HepG2 (cell line): ENCODE measurements at regions not wholly inside any gene's neighbourhood (a gene's known extent, or its start where the extent isn't known, plus 50 kb on each side); places are given as distances from the start of the nearest gene placed in this dataset.

ENCODE experiments used
- ATAC-seq: fragments of 200-7000 bp; cut with Tn5 transposase; 3 replicates; pipeline ENCODE4 v1.9.1; 2020; ENCODE audit warnings: mild to moderate bottlenecking, moderate library complexity
- BruUV-seq: library from RNA; stranded (reverse); fragments of 400-500 nt; replicated peaks from 2 replicates; lab custom pipeline; 2021; lab: Mats Ljungman, UMichigan
- CTCF ChIA-PET: fragments of 300-600 bp; formaldehyde crosslinking; extraction: SDS; loops from one replicate; lab custom pipeline; 2021; ENCODE audit warnings: low total read pairs, inconsistent platforms, low intra/inter-chr PET ratio; lab: Yijun Ruan, JAX
- POLR2A ChIA-PET: fragments of 350-600 bp; sonication (Branson Sonifier 250); formaldehyde crosslinking; loops from one replicate; lab custom pipeline; 2020; ENCODE audit warnings: antibody characterized with exemption, inconsistent platforms; lab: Yijun Ruan, JAX
- DNase-seq: peaks from one replicate; pipeline ENCODE4 v3.0.0-alpha.2; 2015; ENCODE audit warnings: low spot score
- FAIRE-seq: peaks from 3 replicates; lab custom pipeline; 2011; peaks lifted over from hg19 to GRCh38; lab: Jason Lieb, UNC
- H2AFZ ChIP-seq: one replicate; pipeline ENCODE4 v1.6.1; 2011; ENCODE audit warnings: low read length, inconsistent platforms
- H3K27ac ChIP-seq: fragments of 300-600 bp; 3 replicates; pipeline ENCODE4 v1.8.0; 2011; ENCODE audit warnings: mixed run types, mild to moderate bottlenecking, mixed read lengths, low read length, inconsistent platforms; ENCODE audit not compliant: insufficient read depth; ENCODE audit errors: extremely low read length
- H3K27me3 ChIP-seq, 2 experiments: fragments of 200-600 bp in 1 of 2; 2 replicates in 1 of 2; 3 replicates in 1 of 2; pipeline versions ENCODE4 v1.6.0 to v1.8.0; 2011; ENCODE audit warnings: low read length in 2 of 2, mild to moderate bottlenecking in 2 of 2, moderate library complexity in 2 of 2, inconsistent platforms in 1 of 2; ENCODE audit not compliant: insufficient read depth in 2 of 2, control insufficient read depth in 1 of 2
- H3K36me3 ChIP-seq, 2 experiments: fragments of 200-600 bp in 1 of 2; replicated peaks in 1 of 2; 2 replicates in 1 of 2; 3 replicates in 1 of 2; pipeline versions ENCODE4 v1.5.1 to v1.8.0; 2011; ENCODE audit warnings: low read length in 2 of 2, inconsistent platforms in 1 of 2; ENCODE audit not compliant: insufficient read depth in 2 of 2, control insufficient read depth in 1 of 2
- H3K4me1 ChIP-seq: 2 replicates; pipeline ENCODE4 v1.5.1; 2012; ENCODE audit warnings: low read length, inconsistent platforms; ENCODE audit not compliant: insufficient read depth
- H3K4me2 ChIP-seq: 2 replicates; pipeline ENCODE4 v1.6.0; 2011; ENCODE audit warnings: low read depth, low read length, inconsistent platforms
- H3K4me3 ChIP-seq, 3 experiments: fragments of 200-600 bp in 1 of 3; sonication (generic), shearing (Covaris generic) in 1 of 3; replicated peaks in 1 of 3; 2 replicates each; pipeline ENCODE4 v1.5.1; 2011 to 2016; ENCODE audit warnings: low read length in 3 of 3, inconsistent platforms in 2 of 3, low read depth in 2 of 3, mild to moderate bottlenecking in 2 of 3, control low read depth in 1 of 3, mixed read lengths in 1 of 3; ENCODE audit not compliant: insufficient read depth in 1 of 3
- H3K79me2 ChIP-seq: one replicate; pipeline ENCODE4 v1.6.1; 2011; ENCODE audit warnings: low read length, inconsistent platforms; ENCODE audit not compliant: insufficient read depth
- H3K9ac ChIP-seq: 2 replicates; pipeline ENCODE4 v1.6.0; 2011; ENCODE audit warnings: mild to moderate bottlenecking, low read depth, low read length, inconsistent platforms; ENCODE audit not compliant: insufficient read depth
- H3K9me3 ChIP-seq: 2 replicates; pipeline ENCODE4 v1.5.1; 2012; ENCODE audit warnings: mild to moderate bottlenecking, low read length
- H4K20me1 ChIP-seq: 2 replicates; pipeline ENCODE4 v1.6.0; 2011; ENCODE audit warnings: inconsistent platforms, mild to moderate bottlenecking, low read length, moderate library complexity; ENCODE audit not compliant: insufficient read depth
- EP300 ChIP-seq, 3 experiments: sonication (generic) in 1 of 3; formaldehyde crosslinking in 1 of 3; IDR thresholded peaks; 2 replicates each; pipeline versions ENCODE4 v1.5.1 to v1.6.1; 2011 to 2020; ENCODE audit warnings: low read depth in 2 of 3, low read length in 2 of 3, borderline replicate concordance in 1 of 3, improper control_type of control experiment in 1 of 3, mild to moderate bottlenecking in 1 of 3, missing genetic modification reagents in 1 of 3, moderate library complexity in 1 of 3
- ETV6 ChIP-seq: sonication (generic); formaldehyde crosslinking; conservative IDR thresholded peaks from 2 replicates; pipeline ENCODE4 v1.4.0; 2020; ENCODE audit warnings: missing genetic modification reagents
- FOXO1 ChIP-seq: sonication (generic); formaldehyde crosslinking; IDR thresholded peaks from 2 replicates; pipeline ENCODE4 v1.4.0; 2020; ENCODE audit warnings: missing genetic modification reagents
- HNRNPK ChIP-seq: fragments of 200-400 bp; formaldehyde crosslinking; IDR thresholded peaks from 2 replicates; pipeline ENCODE4 v1.6.1; 2018; ENCODE audit warnings: low read length, low read depth, moderate library complexity, mild to moderate bottlenecking; ENCODE audit not compliant: poor library complexity, severe bottlenecking
- HOXA3 ChIP-seq: sonication (generic); formaldehyde crosslinking; IDR thresholded peaks from 2 replicates; pipeline ENCODE4 v1.5.0; 2020; ENCODE audit warnings: missing genetic modification reagents
- MAFK ChIP-seq, 2 experiments: IDR thresholded peaks in 1 of 2; conservative IDR thresholded peaks in 1 of 2; 2 replicates each; pipeline ENCODE4 v1.6.1; 2011; ENCODE audit warnings: improper control_type of control experiment in 2 of 2, low read length in 2 of 2
- PCBP2 ChIP-seq: fragments of 200-400 bp; formaldehyde crosslinking; optimal IDR thresholded peaks from 2 replicates; pipeline ENCODE3; 2018; ENCODE audit warnings: low read length, low read depth; ENCODE audit not compliant: poor library complexity, severe bottlenecking
- RCOR2 ChIP-seq: IDR thresholded peaks from 2 replicates; pipeline ENCODE4 v1.6.1; 2016; ENCODE audit warnings: missing biosample characterization, missing genetic modification reagents
- SP2 ChIP-seq: sonication (generic); formaldehyde crosslinking; IDR thresholded peaks from 2 replicates; pipeline ENCODE4 v1.5.1; 2020; ENCODE audit warnings: mild to moderate bottlenecking, missing genetic modification reagents
- TAF15 ChIP-seq: fragments of 200-400 bp; formaldehyde crosslinking; IDR thresholded peaks from one replicate; pipeline ENCODE4 v1.6.1; 2018; ENCODE audit warnings: mild to moderate bottlenecking, low read depth, low read length; ENCODE audit not compliant: poor library complexity, severe bottlenecking
- THAP9 ChIP-seq: sonication (generic); formaldehyde crosslinking; IDR thresholded peaks from 2 replicates; pipeline ENCODE4; 2020; ENCODE audit warnings: missing genetic modification reagents, mild to moderate bottlenecking, borderline replicate concordance
- ZBTB7A ChIP-seq: sonication (generic); formaldehyde crosslinking; IDR thresholded peaks from 2 replicates; pipeline ENCODE4 v1.8.0; 2022; ENCODE audit warnings: mild to moderate bottlenecking, missing genetic modification reagents
- ZNF431 ChIP-seq: sonication (generic); formaldehyde crosslinking; IDR thresholded peaks from 2 replicates; pipeline ENCODE4 v1.9.0; 2022; ENCODE audit warnings: missing genetic modification reagents, low read depth, mild to moderate bottlenecking, borderline replicate concordance
- WGBS: methylation state at CpG from one replicate; pipeline ENCODE4 v1.1.6; 2017; ENCODE audit warnings: low lambda C conversion rate; 5-methylcytosine and 5-hydroxymethylcytosine counted together
- in situ Hi-C: cut with HindIII; loops from 2 replicates; pipeline ENCODE4 v1.10.0; 2017; ENCODE audit warnings: low pct_unique_long_range_greater_than_20kb; ENCODE audit not compliant: extremely low pct_ligation_motif_present
- intact Hi-C: fragments of 100-400 bp; cut with micrococcal nuclease; formaldehyde crosslinking; loops from one replicate; pipeline ENCODE4 v1.10.0; 2022; ENCODE audit not compliant: unreplicated experiment
- TF ChIP-seq, protein P1 (sequence below): conservative IDR thresholded peaks from 2 replicates; pipeline ENCODE4 v1.6.1; 2018; ENCODE audit warnings: missing genetic modification reagents

DNA sequence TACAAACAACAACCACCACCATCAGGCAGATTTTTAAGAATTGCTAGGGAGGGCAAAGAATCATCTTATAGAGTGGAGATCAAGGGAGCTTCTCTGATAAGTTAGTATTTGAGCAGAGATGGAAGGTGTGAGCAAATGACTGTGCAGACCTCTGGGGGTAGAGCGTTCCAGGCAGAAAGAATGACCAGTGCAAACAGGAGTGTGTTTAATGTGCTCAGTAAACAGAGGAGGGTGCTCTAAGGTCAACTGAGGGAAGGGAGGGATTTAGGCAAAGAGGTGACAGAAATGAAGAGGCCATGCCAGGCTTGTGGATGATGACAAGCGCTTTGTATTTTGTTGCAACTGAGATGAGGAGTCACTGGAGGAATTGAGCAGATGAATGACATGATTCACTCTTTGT, 172.5 kb upstream of the GJB5 start (continued):
- TF ChIP-seq MAFK (conservative IDR thresholded peaks at IDR 0.05 in 1 of 2, IDR thresholded peaks at IDR 0.05 in 1 of 2; ENCODE audit: low read length in 2 of 2) (no peak), ZBTB7A (CRISPR knock-in tag) (no peak), PCBP2 (no peak), ZNF431 (no peak), EP300 (IDR thresholded peaks at IDR 0.05; ENCODE audit: low read depth in 2 of 2, low read length in 2 of 2) (peak in 1 of 2 experiments; percentile 39; a peak in 1 of 4 replicates), EP300 (CRISPR knock-in tag; IDR thresholded peaks at IDR 0.05; ENCODE audit: borderline replicate concordance) (no peak), SP2 (CRISPR knock-in tag) (no peak), ETV6 (no peak)
- TF ChIP-seq, all 625 proteins: peak for 24

GRCh38 chr1:34587761-34588160, 167.1 kb upstream of the GJB5 start:
- Histone ChIP-seq H3K79me2 (no peaks in the 10 kb centered on the region), H3K4me1 (peaks cover 3% of the 10 kb centered on the region), H3K9ac (no peak overlapping the region), H3K27ac (no peak overlapping the region), H4K20me1 (no peaks in the 10 kb centered on the region), H3K4me3 (no peak overlapping the region), H3K9me3 (no peaks in the 10 kb centered on the region), H2AFZ (no peak overlapping the region), H3K36me3 (no peaks in the 10 kb centered on the region), H3K27me3 (no peaks in the 10 kb centered on the region; a peak in 2 of 5 replicates), H3K4me2 (no peak overlapping the region)
- ChIA-PET CTCF (no interaction called here), POLR2A (no interaction called here)
- no peak for ATAC-seq
- FAIRE-seq, result no peak
- TF ChIP-seq, protein P1, sequence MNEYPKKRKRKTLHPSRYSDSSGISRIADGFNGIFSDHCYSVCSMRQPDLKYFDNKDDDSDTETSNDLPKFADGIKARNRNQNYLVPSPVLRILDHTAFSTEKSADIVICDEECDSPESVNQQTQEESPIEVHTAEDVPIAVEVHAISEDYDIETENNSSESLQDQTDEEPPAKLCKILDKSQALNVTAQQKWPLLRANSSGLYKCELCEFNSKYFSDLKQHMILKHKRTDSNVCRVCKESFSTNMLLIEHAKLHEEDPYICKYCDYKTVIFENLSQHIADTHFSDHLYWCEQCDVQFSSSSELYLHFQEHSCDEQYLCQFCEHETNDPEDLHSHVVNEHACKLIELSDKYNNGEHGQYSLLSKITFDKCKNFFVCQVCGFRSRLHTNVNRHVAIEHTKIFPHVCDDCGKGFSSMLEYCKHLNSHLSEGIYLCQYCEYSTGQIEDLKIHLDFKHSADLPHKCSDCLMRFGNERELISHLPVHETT (CRISPR knock-in tag), result no peak
- no peak for TF ChIP-seq HOXA3 (CRISPR knock-in tag)
- no peak for TF ChIP-seq SP2 (CRISPR knock-in tag)
- no peak for TF ChIP-seq RCOR2 (CRISPR knock-in tag)
- no peak for TF ChIP-seq TAF15
- no peak for TF ChIP-seq THAP9 (CRISPR knock-in tag)
- no peak for TF ChIP-seq FOXO1 (CRISPR knock-in tag)
- TF ChIP-seq HNRNPK, result no peak
- in situ Hi-C loops (no loop called here), intact Hi-C loops (no loop called here)
- WGBS, result 19% methylated on average over 2 of the region's 2 CpGs
- DNase-seq, result no peak
- no TSS peak for BruUV-seq
